Panc1 (cell line): ENCODE measurements at regions not wholly inside any gene's neighbourhood (a gene's known extent, or its start where the extent isn't known, plus 50 kb on each side); places are given as distances from the start of the nearest gene placed in this dataset.
"Not testable (repeated sequence)": the region's sequence is repeated elsewhere in the genome, so short reads cannot be mapped to it uniquely, and the experiment has no call there.

Source experiments
- CTCF ChIP-seq: fragments of 450-650 bp; IDR thresholded peaks from 2 replicates; pipeline ENCODE4 v1.5.1; 2017; ENCODE audit warnings: mild to moderate bottlenecking
- POLR2AphosphoS5 ChIP-seq: IDR thresholded peaks from 2 replicates; pipeline ENCODE4 v1.6.1; 2012; ENCODE audit warnings: mild to moderate bottlenecking, low read depth, low read length, moderate library complexity
- SIN3A ChIP-seq: IDR thresholded peaks from 2 replicates; pipeline ENCODE4 v1.6.1; 2012; ENCODE audit warnings: low read depth, mild to moderate bottlenecking, low read length, moderate library complexity, borderline replicate concordance; ENCODE audit not compliant: insufficient read depth
- TCF7L2 ChIP-seq: IDR thresholded peaks from 2 replicates; pipeline ENCODE4 v1.6.1; 2011; ENCODE audit warnings: mild to moderate bottlenecking, low read depth, low read length, inconsistent platforms

- TF ChIP-seq CTCF, SIN3A, POLR2AphosphoS5, TCF7L2: not testable (repeated sequence)
Measured at GRCh38 chr11:3519841-3520240, 122.0 kb downstream of the ART5 start.
